ENCODE measurements at regions not wholly inside any gene's neighbourhood (a gene's known extent, or its start where the extent isn't known, plus 50 kb on each side); places are given as distances from the start of the nearest gene placed in this dataset.

- TF ChIP-seq, protein P1, sequence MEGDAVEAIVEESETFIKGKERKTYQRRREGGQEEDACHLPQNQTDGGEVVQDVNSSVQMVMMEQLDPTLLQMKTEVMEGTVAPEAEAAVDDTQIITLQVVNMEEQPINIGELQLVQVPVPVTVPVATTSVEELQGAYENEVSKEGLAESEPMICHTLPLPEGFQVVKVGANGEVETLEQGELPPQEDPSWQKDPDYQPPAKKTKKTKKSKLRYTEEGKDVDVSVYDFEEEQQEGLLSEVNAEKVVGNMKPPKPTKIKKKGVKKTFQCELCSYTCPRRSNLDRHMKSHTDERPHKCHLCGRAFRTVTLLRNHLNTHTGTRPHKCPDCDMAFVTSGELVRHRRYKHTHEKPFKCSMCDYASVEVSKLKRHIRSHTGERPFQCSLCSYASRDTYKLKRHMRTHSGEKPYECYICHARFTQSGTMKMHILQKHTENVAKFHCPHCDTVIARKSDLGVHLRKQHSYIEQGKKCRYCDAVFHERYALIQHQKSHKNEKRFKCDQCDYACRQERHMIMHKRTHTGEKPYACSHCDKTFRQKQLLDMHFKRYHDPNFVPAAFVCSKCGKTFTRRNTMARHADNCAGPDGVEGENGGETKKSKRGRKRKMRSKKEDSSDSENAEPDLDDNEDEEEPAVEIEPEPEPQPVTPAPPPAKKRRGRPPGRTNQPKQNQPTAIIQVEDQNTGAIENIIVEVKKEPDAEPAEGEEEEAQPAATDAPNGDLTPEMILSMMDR (IDR thresholded peaks at IDR 0.05) = no peak
- no peak for TF ChIP-seq POLR2A (IDR thresholded peaks at IDR 0.05)
Measured at GRCh38 chr5:162929104-162929503, 508.3 kb upstream of the CCNG1 start.

Measured in adrenal gland (tissue), 5 donors.